ENCODE measurements at regions not wholly inside any gene's neighbourhood (a gene's known extent, or its start where the extent isn't known, plus 50 kb on each side); places are given as distances from the start of the nearest gene placed in this dataset.
"Not testable (repeated sequence)": the region's sequence is repeated elsewhere in the genome, so short reads cannot be mapped to it uniquely, and the experiment has no call there.

DNA sequence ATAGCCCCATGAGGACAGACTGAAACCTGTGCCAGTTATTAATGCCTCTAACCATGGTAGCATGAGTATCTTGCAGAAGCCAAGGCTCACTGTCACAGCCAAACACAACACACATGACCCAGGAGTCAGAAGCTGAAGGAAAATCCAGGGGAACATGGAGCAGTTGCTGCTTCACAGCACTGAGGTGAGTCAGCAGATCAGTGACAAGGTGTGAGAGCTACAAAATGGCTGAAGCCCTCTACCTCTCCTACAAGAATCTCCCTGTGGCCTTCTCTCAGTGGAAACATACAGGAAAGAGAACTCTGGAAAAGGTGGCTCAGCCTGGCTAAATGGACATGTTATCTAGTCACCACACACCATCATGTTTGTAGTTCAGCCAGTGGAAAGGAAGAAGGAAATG, 93.5 kb downstream of the NAB1 start:
- TF ChIP-seq, protein P1, sequence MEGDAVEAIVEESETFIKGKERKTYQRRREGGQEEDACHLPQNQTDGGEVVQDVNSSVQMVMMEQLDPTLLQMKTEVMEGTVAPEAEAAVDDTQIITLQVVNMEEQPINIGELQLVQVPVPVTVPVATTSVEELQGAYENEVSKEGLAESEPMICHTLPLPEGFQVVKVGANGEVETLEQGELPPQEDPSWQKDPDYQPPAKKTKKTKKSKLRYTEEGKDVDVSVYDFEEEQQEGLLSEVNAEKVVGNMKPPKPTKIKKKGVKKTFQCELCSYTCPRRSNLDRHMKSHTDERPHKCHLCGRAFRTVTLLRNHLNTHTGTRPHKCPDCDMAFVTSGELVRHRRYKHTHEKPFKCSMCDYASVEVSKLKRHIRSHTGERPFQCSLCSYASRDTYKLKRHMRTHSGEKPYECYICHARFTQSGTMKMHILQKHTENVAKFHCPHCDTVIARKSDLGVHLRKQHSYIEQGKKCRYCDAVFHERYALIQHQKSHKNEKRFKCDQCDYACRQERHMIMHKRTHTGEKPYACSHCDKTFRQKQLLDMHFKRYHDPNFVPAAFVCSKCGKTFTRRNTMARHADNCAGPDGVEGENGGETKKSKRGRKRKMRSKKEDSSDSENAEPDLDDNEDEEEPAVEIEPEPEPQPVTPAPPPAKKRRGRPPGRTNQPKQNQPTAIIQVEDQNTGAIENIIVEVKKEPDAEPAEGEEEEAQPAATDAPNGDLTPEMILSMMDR (conservative IDR thresholded peaks at IDR 0.05; ENCODE audit: low read depth, low read length), result no peak
- H3K4me3 ChIP-seq (ENCODE audit: low read length), result no peak overlapping the region
- no peak for DNase-seq (ENCODE audit: low read depth)

DNA sequence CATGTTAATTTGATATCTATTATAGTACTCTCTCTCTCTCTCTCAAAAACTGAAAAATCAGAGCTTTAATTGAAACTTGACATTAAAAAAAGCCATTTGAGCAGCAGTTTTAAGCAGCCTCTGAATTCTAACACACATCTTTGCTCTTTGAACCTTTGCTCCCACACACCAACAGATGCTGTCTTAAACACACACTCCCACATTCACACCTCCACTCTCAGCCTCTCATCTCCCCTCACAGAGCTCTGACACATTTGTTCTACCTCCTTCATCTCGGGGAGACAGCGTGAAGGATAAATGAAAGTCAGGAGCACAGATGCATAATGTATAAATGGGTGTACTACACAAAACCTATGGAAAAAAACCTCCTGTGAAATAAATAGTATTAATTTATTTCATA, 95.2 kb downstream of the NAB1 start:
- H3K4me3 ChIP-seq (ENCODE audit: low read length), result no peak overlapping the region
- TF ChIP-seq, protein P1 (conservative IDR thresholded peaks at IDR 0.05; ENCODE audit: low read depth, low read length), result no peak
- no peak for DNase-seq (ENCODE audit: low read depth)

DNA sequence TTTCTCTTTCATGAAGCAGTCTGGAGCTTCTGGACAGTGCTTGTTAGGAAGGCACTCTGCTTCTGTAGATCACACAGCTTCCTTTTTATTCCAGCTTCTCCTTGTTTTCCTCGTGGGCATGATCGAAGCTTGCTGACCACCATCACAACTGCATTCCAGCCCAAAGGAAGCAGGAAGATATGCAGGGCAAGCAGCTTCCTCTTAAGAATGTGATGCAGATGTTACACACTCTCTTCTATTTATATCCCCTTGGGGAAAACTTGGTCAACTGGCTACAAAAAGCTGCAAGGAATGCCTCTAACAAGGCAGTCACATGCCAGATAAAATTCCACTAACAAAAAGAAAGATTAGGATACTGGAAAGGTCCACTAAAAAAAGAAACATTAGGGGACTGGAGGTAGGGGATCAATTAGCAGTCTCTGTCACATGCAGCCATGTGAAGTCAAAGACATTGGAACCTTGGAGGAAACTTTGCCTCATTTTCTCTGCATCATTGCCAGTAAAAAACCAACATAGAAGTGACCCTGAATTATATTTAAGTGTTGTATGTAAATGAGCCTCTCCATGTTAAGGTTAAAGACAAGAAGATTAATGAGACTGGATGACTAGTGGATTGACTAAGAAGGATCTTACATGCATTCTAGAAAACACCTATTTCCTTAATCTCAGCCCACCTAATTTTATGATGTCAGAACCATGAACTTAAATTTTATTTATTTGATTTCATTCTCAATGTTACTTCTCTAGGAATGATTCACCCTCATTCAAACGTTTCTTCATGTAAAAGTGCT, 98.3 kb downstream of the NAB1 start:
- no peak overlapping the region for H3K4me3 ChIP-seq (ENCODE audit: low read length)
- DNase-seq (ENCODE audit: low read depth), result peak; percentile 38
- TF ChIP-seq, protein P1 (conservative IDR thresholded peaks at IDR 0.05; ENCODE audit: low read depth, low read length), result no peak

DNA sequence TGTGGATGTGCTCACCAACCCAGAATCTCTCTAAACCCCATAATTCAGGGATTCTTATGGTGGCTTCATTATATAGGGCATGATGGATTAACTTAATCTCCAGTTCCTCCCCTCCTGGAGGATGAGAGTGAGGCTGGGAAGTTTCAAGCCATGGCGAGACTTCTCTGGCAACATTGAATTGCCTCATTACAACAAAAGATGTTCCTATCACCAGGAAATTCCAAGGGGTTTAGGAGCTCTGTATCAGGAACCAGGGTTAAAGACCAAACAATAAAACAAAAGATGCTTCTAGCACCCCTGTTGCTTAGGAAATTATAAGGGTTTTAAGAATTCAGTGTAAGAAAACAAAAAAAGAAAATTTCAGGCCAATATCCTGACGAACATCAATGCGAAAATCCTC, 100.1 kb downstream of the NAB1 start:
- H3K4me3 ChIP-seq (ENCODE audit: low read length), result no peak overlapping the region
- DNase-seq (ENCODE audit: low read depth), result no peak
- TF ChIP-seq, protein P1 (conservative IDR thresholded peaks at IDR 0.05; ENCODE audit: low read depth, low read length), result no peak

DNA sequence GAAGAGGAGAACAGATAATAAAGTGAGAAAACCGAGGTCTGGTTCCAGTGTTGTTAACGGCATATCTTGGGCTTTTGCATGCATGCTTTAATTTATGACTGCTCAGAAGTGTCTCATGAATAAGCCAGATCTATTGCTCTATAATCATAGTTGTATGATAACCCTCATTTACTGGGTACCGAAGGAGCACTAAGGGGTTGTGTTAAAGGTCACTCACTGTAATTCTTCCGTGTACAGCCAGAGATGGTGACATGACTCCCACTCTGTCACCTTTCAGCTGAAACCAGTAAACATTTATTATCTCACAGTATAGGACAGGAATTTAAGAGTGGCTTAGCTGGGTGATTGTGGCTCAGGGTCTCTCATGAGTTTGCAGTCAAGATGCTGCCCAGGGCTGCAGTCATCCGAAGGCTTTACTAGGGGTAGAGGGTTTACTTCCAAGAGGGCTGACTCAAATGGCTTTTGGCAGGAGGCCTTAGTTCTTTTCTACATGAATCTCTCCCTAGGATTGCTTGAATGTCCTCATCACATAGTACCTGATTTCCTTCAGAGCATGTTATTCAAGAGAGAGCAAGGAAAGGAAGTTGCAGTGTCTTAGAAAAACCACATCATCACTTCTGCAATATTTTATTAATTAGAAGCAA, 107.0 kb downstream of the NAB1 start:
- H3K4me3 ChIP-seq (ENCODE audit: low read length), result no peak overlapping the region
- no peak for DNase-seq (ENCODE audit: low read depth)
- TF ChIP-seq, protein P1 (conservative IDR thresholded peaks at IDR 0.05; ENCODE audit: low read depth, low read length), result no peak

DNA sequence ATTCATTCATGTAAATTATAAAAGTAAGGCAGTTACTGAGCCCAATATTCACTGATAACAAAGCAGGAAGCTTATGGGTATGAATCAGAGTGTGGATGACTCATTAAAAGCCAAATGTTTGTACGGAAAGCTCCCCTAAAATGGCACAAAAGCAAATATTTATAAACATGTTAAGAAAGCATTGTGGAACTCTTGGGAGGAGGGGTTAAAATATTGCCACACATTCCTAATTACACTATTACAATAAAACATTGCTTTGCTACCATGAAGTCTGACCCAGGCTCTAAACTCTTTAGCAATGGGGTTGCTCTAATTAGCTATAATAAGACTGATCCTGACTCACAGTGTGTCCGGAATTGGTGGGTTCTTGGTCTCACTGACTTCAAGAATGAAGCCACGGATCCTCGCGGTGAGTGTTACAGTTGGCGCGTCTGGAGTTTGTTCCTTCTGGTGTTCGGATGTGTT, 110.9 kb downstream of the NAB1 start:
- DNase-seq (ENCODE audit: low read depth), result peak; percentile 69
- H3K4me3 ChIP-seq (ENCODE audit: low read length), result no peak overlapping the region
- TF ChIP-seq, protein P1 (conservative IDR thresholded peaks at IDR 0.05; ENCODE audit: low read depth, low read length), result no peak

DNA sequence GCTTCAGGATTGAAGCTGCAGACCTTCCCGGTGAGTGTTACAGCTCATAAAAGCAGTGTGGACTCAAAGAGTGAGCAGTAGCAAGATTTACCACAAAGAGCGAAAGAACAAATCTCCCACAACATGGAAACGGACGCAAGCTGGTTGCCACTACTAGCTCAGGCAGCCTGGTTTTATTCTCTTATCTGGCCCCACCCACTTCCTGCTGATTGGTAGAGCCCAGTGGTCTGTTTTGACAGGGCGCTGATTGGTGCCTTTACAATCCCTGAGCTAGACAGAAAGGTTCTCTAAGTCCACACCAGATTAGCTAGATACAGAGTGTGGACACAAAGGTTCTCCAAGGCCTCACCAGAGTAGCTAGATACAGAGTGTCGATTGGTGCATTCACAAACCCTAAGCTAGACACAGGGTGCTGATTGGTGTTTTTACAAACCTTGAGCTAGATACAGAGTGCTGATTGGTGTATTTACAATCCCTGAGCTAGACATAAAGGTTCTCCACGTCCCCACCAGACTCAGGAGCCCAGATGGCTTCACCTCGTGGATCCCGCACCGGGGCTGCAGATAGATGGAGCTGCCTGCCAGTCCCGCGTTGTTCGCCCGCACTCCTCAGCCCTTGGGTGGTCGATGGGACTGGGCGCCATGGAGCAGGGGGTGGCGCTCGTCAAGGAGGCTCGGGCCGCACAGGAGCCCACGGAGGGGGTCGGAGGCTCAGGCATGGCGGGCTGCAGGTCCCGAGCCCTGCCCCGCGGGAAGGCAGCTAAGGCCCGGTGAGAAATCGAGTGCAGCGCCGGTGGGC, 111.7 kb downstream of the NAB1 start:
- not testable (repeated sequence) for H3K4me3 ChIP-seq (ENCODE audit: low read length); DNase-seq (ENCODE audit: low read depth)

DNA sequence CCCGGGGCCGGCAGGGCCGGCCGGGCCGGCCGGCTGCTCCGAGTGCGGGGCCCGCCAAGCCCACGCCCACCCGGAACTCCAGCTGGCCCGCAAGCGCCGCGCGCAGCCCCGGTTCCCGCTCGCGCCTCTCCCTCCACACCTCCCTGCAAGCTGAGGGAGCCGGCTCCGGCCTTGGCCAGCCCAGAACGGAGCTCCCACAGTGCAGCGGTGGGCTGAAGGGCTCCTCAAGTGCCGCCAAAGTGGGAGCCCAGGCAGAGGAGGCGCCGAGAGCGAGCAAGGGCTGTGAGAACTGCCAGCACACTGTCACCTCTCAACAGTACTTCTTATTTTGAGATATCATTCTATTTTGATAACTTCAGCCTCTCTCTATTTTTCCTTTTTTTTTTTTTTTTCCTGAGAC, 112.3 kb downstream of the NAB1 start:
- H3K4me3 ChIP-seq (ENCODE audit: low read length), result peak overlapping the region; percentile 7
- DNase-seq (ENCODE audit: low read depth), result not testable (repeated sequence)

Measured in retinal pigment epithelial cell (primary cell).